SK-N-SH (cell line): ENCODE measurements at regions not wholly inside any gene's neighbourhood (a gene's known extent, or its start where the extent isn't known, plus 50 kb on each side); places are given as distances from the start of the nearest gene placed in this dataset.
A peak's percentile ranks its signal among the peaks of the same experiment; 100 is the strongest.

Experiments
- CTCF ChIA-PET: fragments of 300-600, 350-600 bp; formaldehyde crosslinking; extraction: SDS; loops from one replicate; lab custom pipeline; 2021; lab: Yijun Ruan, JAX
- POLR2A ChIA-PET: fragments of 350-600 bp; sonication (Branson Sonifier 250); formaldehyde crosslinking; extraction: SDS; loops from one replicate; lab custom pipeline; 2020; ENCODE audit warnings: antibody characterized with exemption, inconsistent platforms; lab: Yijun Ruan, JAX
- DNase-seq: peaks from one replicate; pipeline ENCODE4 v3.0.0; 2012
- H2AFZ ChIP-seq: fragments of 200-600 bp; sonication (generic); 2 replicates; pipeline ENCODE4 v1.8.1; 2016; ENCODE audit warnings: antibody characterized with exemption, mild to moderate bottlenecking, low read depth
- H3F3A ChIP-seq: fragments of 200-600 bp; sonication (generic); replicated peaks from 2 replicates; pipeline ENCODE3; 2016; ENCODE audit warnings: antibody characterized with exemption, mild to moderate bottlenecking; ENCODE audit not compliant: insufficient read depth
- H3K27ac ChIP-seq, 2 experiments: fragments of 200-500 bp in 1 of 2; fragments of 200-600 bp in 1 of 2; sonication (Bioruptor generic) in 1 of 2; sonication (generic), shearing (Covaris generic) in 1 of 2; 2 replicates each; pipeline versions ENCODE4 v1.5.1 to v1.6.1; 2014 to 2016; ENCODE audit warnings: low read depth in 2 of 2, inconsistent platforms in 1 of 2, low read length in 1 of 2, mild to moderate bottlenecking in 1 of 2, mixed read lengths in 1 of 2
- H3K27me3 ChIP-seq: fragments of 200-600 bp; sonication (generic), shearing (Covaris generic); 2 replicates; pipeline ENCODE4 v1.6.1; 2016; ENCODE audit warnings: mixed run types; ENCODE audit not compliant: insufficient read depth
- H3K36me3 ChIP-seq, 2 experiments: fragments of 200-500 bp in 1 of 2; fragments of 200-600 bp in 1 of 2; sonication (Bioruptor generic) in 1 of 2; sonication (generic) in 1 of 2; replicated peaks in 1 of 2; 2 replicates each; pipeline versions ENCODE3 to v1.5.1; 2014 to 2016; ENCODE audit warnings: low read length in 1 of 2, mild to moderate bottlenecking in 1 of 2; ENCODE audit not compliant: insufficient read depth in 2 of 2, control insufficient read depth in 1 of 2
- H3K4me1 ChIP-seq, 2 experiments: fragments of 200-500 bp in 1 of 2; fragments of 200-600 bp in 1 of 2; sonication (Bioruptor generic) in 1 of 2; sonication (generic), shearing (Covaris generic) in 1 of 2; 2 replicates each; pipeline versions ENCODE4 v1.5.1 to v1.6.1; 2014 to 2016; ENCODE audit warnings: low read depth in 1 of 2, low read length in 1 of 2, mixed run types in 1 of 2; ENCODE audit not compliant: insufficient read depth in 2 of 2, control insufficient read depth in 1 of 2
- H3K4me2 ChIP-seq: fragments of 200-600 bp; sonication (generic), shearing (Covaris generic); 2 replicates; pipeline ENCODE4 v1.6.1; 2017; ENCODE audit warnings: mixed run types
- H3K4me3 ChIP-seq, 2 experiments: fragments of 200-500 bp in 1 of 2; fragments of 200-600 bp in 1 of 2; sonication (Bioruptor generic) in 1 of 2; sonication (generic), shearing (Covaris generic) in 1 of 2; 2 replicates each; pipeline versions ENCODE4 v1.5.1 to v1.8.1; 2014 to 2016; ENCODE audit warnings: low read depth in 2 of 2, inconsistent platforms in 1 of 2, low read length in 1 of 2, mild to moderate bottlenecking in 1 of 2, mixed read lengths in 1 of 2, moderate library complexity in 1 of 2
- H3K79me2 ChIP-seq: fragments of 200-600 bp; sonication (generic); 2 replicates; pipeline ENCODE4 v1.8.1; 2017; ENCODE audit warnings: mild to moderate bottlenecking; ENCODE audit not compliant: insufficient read depth
- H3K9ac ChIP-seq: fragments of 200-600 bp; sonication (generic); 2 replicates; pipeline ENCODE4 v1.6.1; 2017; ENCODE audit warnings: mixed run types
- H3K9me2 ChIP-seq: fragments of 200-600 bp; sonication (generic); 2 replicates; pipeline ENCODE4 v1.6.1; 2017; ENCODE audit warnings: mixed run types
- H3K9me3 ChIP-seq: fragments of 200-600 bp; sonication (generic); 2 replicates; pipeline ENCODE4 v1.6.1; 2017; ENCODE audit warnings: mixed run types, mild to moderate bottlenecking, moderate library complexity
- H4K20me1 ChIP-seq: fragments of 200-600 bp; sonication (generic); 2 replicates; pipeline ENCODE4 v1.6.1; 2017; ENCODE audit warnings: mild to moderate bottlenecking, mixed run types; ENCODE audit not compliant: insufficient read depth
- CHD2 ChIP-seq: fragments of 150-350 bp; IDR thresholded peaks from 2 replicates; pipeline ENCODE4 v1.6.1; 2018; ENCODE audit warnings: low read length; ENCODE audit not compliant: partially characterized antibody
- EP300 ChIP-seq, 2 experiments: IDR thresholded peaks; 2 replicates each; pipeline versions ENCODE4 v1.4.0 to v1.6.1; 2012; ENCODE audit warnings: borderline replicate concordance in 1 of 2, low read depth in 1 of 2, low read length in 1 of 2
- FOSL2 ChIP-seq: IDR thresholded peaks from 2 replicates; pipeline ENCODE4 v1.4.0; 2012; ENCODE audit warnings: low read depth, mild to moderate bottlenecking, moderate library complexity, borderline replicate concordance
- FOXM1 ChIP-seq: IDR thresholded peaks from 2 replicates; pipeline ENCODE4 v1.4.0; 2012; ENCODE audit warnings: low read depth, mild to moderate bottlenecking
- GABPA ChIP-seq: IDR thresholded peaks from 2 replicates; pipeline ENCODE4 v1.4.0; 2012; ENCODE audit warnings: low read depth, mild to moderate bottlenecking
- GATA2 ChIP-seq: sonication (generic); formaldehyde crosslinking; IDR thresholded peaks from 2 replicates; pipeline ENCODE4 v1.5.0; 2020; ENCODE audit warnings: mild to moderate bottlenecking, missing genetic modification reagents
- MAX ChIP-seq: IDR thresholded peaks from 2 replicates; pipeline ENCODE4 v1.4.0; 2012; ENCODE audit warnings: low read depth
- MEF2A ChIP-seq: IDR thresholded peaks from 2 replicates; pipeline ENCODE4 v1.4.0; 2012; ENCODE audit warnings: low read depth, borderline replicate concordance
- MXI1 ChIP-seq: IDR thresholded peaks from 2 replicates; pipeline ENCODE4 v1.6.1; 2012; ENCODE audit warnings: mild to moderate bottlenecking, low read depth, low read length, improper control_type of control experiment
- NFIC ChIP-seq: IDR thresholded peaks from 2 replicates; pipeline ENCODE4 v1.4.0; 2012; ENCODE audit warnings: borderline replicate concordance
- NRF1 ChIP-seq: IDR thresholded peaks from 2 replicates; pipeline ENCODE4 v1.6.1; 2012; ENCODE audit warnings: low read depth, mild to moderate bottlenecking, low read length
- RCOR1 ChIP-seq: fragments of 150-350 bp; IDR thresholded peaks from 2 replicates; pipeline ENCODE4 v1.6.1; 2017; ENCODE audit warnings: antibody characterized with exemption, low read length
- REST ChIP-seq: IDR thresholded peaks from 2 replicates; pipeline ENCODE4 v1.6.1; 2012; ENCODE audit warnings: mild to moderate bottlenecking, low read depth, low read length, moderate library complexity
- RFX5 ChIP-seq: IDR thresholded peaks from 2 replicates; pipeline ENCODE4 v1.6.1; 2012; ENCODE audit warnings: mild to moderate bottlenecking, improper control_type of control experiment, low read length
- RXRA ChIP-seq: IDR thresholded peaks from 2 replicates; pipeline ENCODE4 v1.4.0; 2012; ENCODE audit warnings: low read depth, mild to moderate bottlenecking, borderline replicate concordance
- SIN3A ChIP-seq: IDR thresholded peaks from 2 replicates; pipeline ENCODE4 v1.6.1; 2012; ENCODE audit warnings: low read depth, mild to moderate bottlenecking, low read length, moderate library complexity, borderline replicate concordance
- SMC3 ChIP-seq: IDR thresholded peaks from 2 replicates; pipeline ENCODE4 v1.6.1; 2012; ENCODE audit warnings: low read depth, low read length, improper control_type of control experiment
- USF1 ChIP-seq: IDR thresholded peaks from 2 replicates; pipeline ENCODE4 v1.4.0; 2012; ENCODE audit warnings: low read depth, borderline replicate concordance
- ZBTB33 ChIP-seq: IDR thresholded peaks from 2 replicates; pipeline ENCODE4 v1.4.0; 2012; ENCODE audit warnings: low read depth, borderline replicate concordance
- WGBS: methylation state at CpG from one replicate; pipeline ENCODE4 v1.1.6; 2017; ENCODE audit warnings: low lambda C conversion rate; 5-methylcytosine and 5-hydroxymethylcytosine counted together

GRCh38 chr15:62741106-62741505 is 301.4 kb upstream of the TPM1 start:
- H3K36me3 ChIP-seq: peaks cover 6 to 9% of the 10 kb centered on the region in 2 experiments
- CTCF ChIA-PET: interaction anchor here (0.6 to 7.2 kb wide), 24 partner anchors 9 to 428 kb away, joined by 3 to 89 read pairs (median 4); partner anchors contain the start of gene LACTB
- DNase-seq: no peak
- H3K4me3 ChIP-seq: peak overlapping the region; percentile 24 to 55; a peak in 3 of 4 replicates
- POLR2A ChIA-PET: interaction anchor here (0.5 kb wide), 1 partner anchor 32 kb away, joined by 3 read pairs; no protein-coding TSS in a partner anchor
- H3K9ac ChIP-seq: peak overlapping the region; percentile 87
- no peaks in the 10 kb centered on the region for H3K9me3 ChIP-seq
- WGBS: 81% methylated on average over 2 of the region's 2 CpGs
- no peak overlapping the region for H2AFZ ChIP-seq
- H3K27me3 ChIP-seq: no peaks in the 10 kb centered on the region
- H3F3A ChIP-seq: peaks cover 58% of the 10 kb centered on the region
- no peak for TF ChIP-seq FOXM1
- TF ChIP-seq RXRA: no peak
- no peaks in the 10 kb centered on the region for H3K9me2 ChIP-seq
- H3K4me1 ChIP-seq: peaks cover 25 to 37% of the 10 kb centered on the region in 2 experiments
- peak overlapping the region; percentile 72 for H3K4me2 ChIP-seq
- no peaks in the 10 kb centered on the region for H4K20me1 ChIP-seq
- H3K27ac ChIP-seq: peak overlapping the region; percentile 81 to 99; a peak in 3 of 4 replicates
- H3K79me2 ChIP-seq: peaks cover 48% of the 10 kb centered on the region

- peak overlapping the region; percentile 5 to 55; a peak in 3 of 4 replicates for H3K4me3 ChIP-seq
- peak; percentile 77 for DNase-seq
- no peaks in the 10 kb centered on the region for H3K27me3 ChIP-seq
- peaks cover 63% of the 10 kb centered on the region for H3K79me2 ChIP-seq
- peak overlapping the region; percentile 72 for H3K4me2 ChIP-seq
- H3K4me1 ChIP-seq: peaks cover 34 to 42% of the 10 kb centered on the region in 2 experiments
- POLR2A ChIA-PET: interaction anchor here (0.6 to 1.0 kb wide), 3 partner anchors 15 to 189 kb away, joined by 3 to 4 read pairs (median 3); no protein-coding TSS in a partner anchor
- peaks cover 58% of the 10 kb centered on the region for H3F3A ChIP-seq
- no peaks in the 10 kb centered on the region for H3K9me3 ChIP-seq
- WGBS: 20% methylated on average over 8 of the region's 8 CpGs
- CTCF ChIA-PET: interaction anchor here (0.6 to 7.2 kb wide), 77 partner anchors 8 to 1283 kb away, joined by 3 to 89 read pairs (median 4); partner anchors contain the start of genes LACTB and TLN2
- H2AFZ ChIP-seq: peak overlapping the region; percentile 54; the same call in 1 of the 2 replicates
- no peaks in the 10 kb centered on the region for H4K20me1 ChIP-seq
- no peaks in the 10 kb centered on the region for H3K9me2 ChIP-seq
- peak overlapping the region; percentile 81 to 99 for H3K27ac ChIP-seq
- H3K36me3 ChIP-seq: peaks cover 8 to 12% of the 10 kb centered on the region in 2 experiments
- H3K9ac ChIP-seq: peak overlapping the region; percentile 87
- peak; percentile 28; the same call in 1 of the 2 replicates for TF ChIP-seq FOSL2
- peak; percentile 66 for TF ChIP-seq SMC3
- no peak for TF ChIP-seq NRF1
- peak; percentile 59 for TF ChIP-seq GATA2 (CRISPR knock-in tag)
- TF ChIP-seq MXI1: no peak
- no peak for TF ChIP-seq REST
- no peak for TF ChIP-seq RXRA
- no peak for TF ChIP-seq USF1
- TF ChIP-seq NFIC: peak; percentile 73
- TF ChIP-seq EP300 (IDR thresholded peaks at IDR 0.05; ENCODE audit: borderline replicate concordance in 1 of 2, low read depth in 1 of 2, low read length in 1 of 2): peak; percentile 56 to 57; a peak in 1 of 4 replicates
- peak; percentile 86; the same call in 1 of the 2 replicates for TF ChIP-seq SIN3A
- TF ChIP-seq GABPA: no peak
- no peak for TF ChIP-seq ZBTB33
- TF ChIP-seq CHD2: no peak
- TF ChIP-seq RFX5: no peak; the same call in 1 of the 2 replicates
- TF ChIP-seq MAX: no peak
- TF ChIP-seq MEF2A: no peak; the same call in 1 of the 2 replicates
- peak; percentile 48; the same call in 1 of the 2 replicates for TF ChIP-seq RCOR1
Observed at GRCh38 chr15:62742409-62743171, 300.0 kb upstream of the TPM1 start.
